GM23248 (cell line): ENCODE measurements at regions not wholly inside any gene's neighbourhood (a gene's known extent, or its start where the extent isn't known, plus 50 kb on each side); places are given as distances from the start of the nearest gene placed in this dataset.
A peak's percentile ranks its signal among the peaks of the same experiment; 100 is the strongest.

Source experiments
- DNase-seq: peaks from one replicate; pipeline ENCODE4 v3.0.0-alpha.2; 2015
- H2AFZ ChIP-seq: fragments of 200-600 bp; sonication (generic); 2 replicates; pipeline ENCODE4 v1.6.1; 2016; ENCODE audit warnings: antibody characterized with exemption
- H3F3A ChIP-seq: fragments of 200-600 bp; sonication (generic); 2 replicates; pipeline ENCODE4 v1.6.1; 2016; ENCODE audit warnings: mild to moderate bottlenecking, antibody characterized with exemption, mixed run types; ENCODE audit not compliant: insufficient read depth
- H3K27ac ChIP-seq: fragments of 200-600 bp; sonication (generic); 2 replicates; pipeline ENCODE4 v1.5.1; 2016; ENCODE audit warnings: mild to moderate bottlenecking
- H3K27me3 ChIP-seq: fragments of 200-600 bp; sonication (generic); replicated peaks from 2 replicates; pipeline ENCODE4 v1.6.1; 2016; ENCODE audit warnings: mild to moderate bottlenecking; ENCODE audit not compliant: insufficient read depth
- H3K36me3 ChIP-seq: fragments of 200-600 bp; sonication (generic); 2 replicates; pipeline ENCODE4 v1.6.1; 2016; ENCODE audit warnings: low read depth, mild to moderate bottlenecking
- H3K4me1 ChIP-seq: fragments of 200-600 bp; sonication (generic); 2 replicates; pipeline ENCODE4 v1.6.1; 2016; ENCODE audit warnings: mild to moderate bottlenecking; ENCODE audit not compliant: insufficient read depth
- H3K4me2 ChIP-seq: fragments of 200-600 bp; sonication (generic); one replicate; pipeline ENCODE4 v1.6.1; 2016; ENCODE audit warnings: mild to moderate bottlenecking; ENCODE audit not compliant: unreplicated experiment
- H3K4me3 ChIP-seq: fragments of 200-600 bp; sonication (generic); 2 replicates; pipeline ENCODE4 v1.5.1; 2016; ENCODE audit warnings: mild to moderate bottlenecking
- H3K79me2 ChIP-seq: fragments of 200-600 bp; sonication (generic); 2 replicates; pipeline ENCODE4 v1.6.1; 2016; ENCODE audit warnings: mild to moderate bottlenecking; ENCODE audit not compliant: insufficient read depth
- H3K9ac ChIP-seq: fragments of 200-600 bp; sonication (generic); 2 replicates; pipeline ENCODE4 v1.6.1; 2016; ENCODE audit warnings: mild to moderate bottlenecking
- H3K9me2 ChIP-seq: fragments of 200-600 bp; sonication (generic); 2 replicates; pipeline ENCODE4 v1.6.1; 2016; ENCODE audit warnings: mixed run types, mild to moderate bottlenecking, moderate library complexity; ENCODE audit not compliant: insufficient read depth
- H3K9me3 ChIP-seq: fragments of 200-600 bp; sonication (generic); one replicate; pipeline ENCODE4 v1.6.1; 2017; ENCODE audit warnings: low read depth
- H4K20me1 ChIP-seq: fragments of 200-600 bp; sonication (generic); 2 replicates; pipeline ENCODE4 v1.6.0; 2016; ENCODE audit not compliant: insufficient read depth
- EZH2 ChIP-seq: fragments of 200-600 bp; sonication (generic); IDR thresholded peaks from 2 replicates; pipeline ENCODE4 v1.6.1; 2018; ENCODE audit warnings: antibody characterized with exemption, mild to moderate bottlenecking; ENCODE audit not compliant: insufficient read depth, poor library complexity, severe bottlenecking
- EZH2phosphoT487 ChIP-seq: fragments of 200-600 bp; sonication (generic); IDR thresholded peaks from 2 replicates; pipeline ENCODE4 v1.6.1; 2018; ENCODE audit warnings: antibody characterized with exemption, moderate library complexity, mild to moderate bottlenecking, low read depth; ENCODE audit not compliant: insufficient read depth
- WGBS, 2 experiments: methylation state at CpG; one replicate each; pipeline ENCODE4 v1.1.6; 2015 to 2017; ENCODE audit warnings: low lambda C conversion rate in 2 of 2, low coverage in 1 of 2; ENCODE audit errors: missing lambda C conversion rate in 2 of 2; 5-methylcytosine and 5-hydroxymethylcytosine counted together
- in situ Hi-C: fragments of 300-500 bp; cut with MboI; formaldehyde crosslinking; loops from 2 replicates; pipeline ENCODE4 v1.15.0; 2020

- in situ Hi-C loops = no loop called here
- WGBS, 2 experiments = 96% methylated on average over 2 of the region's 2 CpGs
- H3F3A ChIP-seq = peaks cover 13% of the 10 kb centered on the region
Observed at GRCh38 chr3:178120367-178120766, 415.9 kb upstream of the KCNMB2 start.

GRCh38 chr3:178126686-178127085 is 409.6 kb upstream of the KCNMB2 start:
- Histone ChIP-seq H3K4me2 (no peak overlapping the region), H3K79me2 (no peaks in the 10 kb centered on the region), H3K36me3 (no peaks in the 10 kb centered on the region), H3K27ac (no peak overlapping the region), H3K9ac (no peak overlapping the region), H3F3A (no peaks in the 10 kb centered on the region), H3K27me3 (no peaks in the 10 kb centered on the region), H3K9me3 (no peaks in the 10 kb centered on the region), H2AFZ (no peak overlapping the region), H3K9me2 (no peaks in the 10 kb centered on the region), H3K4me3 (no peak overlapping the region), H3K4me1 (0 out of 2 replicates have a peak, but pooled peaks cover 3% of the 10 kb centered on the region), H4K20me1 (no peaks in the 10 kb centered on the region)
- DNase-seq = no peak
- no peak for TF ChIP-seq EZH2phosphoT487
- in situ Hi-C loops = no loop called here
- 13 to 26% methylated on average over 1 of the region's 1 CpG for WGBS, 2 experiments

More at GRCh38 chr3:178120367-178120766, 415.9 kb upstream of the KCNMB2 start:
- TF ChIP-seq EZH2 (no peak), EZH2phosphoT487 (no peak)
- Histone ChIP-seq H3K27ac (peak overlapping the region; percentile 29; the same call in 1 of the 2 replicates), H3K9me3 (no peaks in the 10 kb centered on the region), H3K4me2 (no peak overlapping the region), H3K9me2 (no peaks in the 10 kb centered on the region), H3K4me3 (no peak overlapping the region), H2AFZ (no peak overlapping the region), H3K79me2 (no peaks in the 10 kb centered on the region), H3K9ac (no peak overlapping the region), H3K36me3 (no peaks in the 10 kb centered on the region), H4K20me1 (no peaks in the 10 kb centered on the region), H3K27me3 (no peaks in the 10 kb centered on the region), H3K4me1 (peaks cover 10% of the 10 kb centered on the region; the same call in 1 of the 2 replicates)
- DNase-seq = no peak

- TF ChIP-seq EZH2 (no peak), EZH2phosphoT487 (no peak)
- Histone ChIP-seq H3K27me3 (no peaks in the 10 kb centered on the region), H3K36me3 (no peaks in the 10 kb centered on the region), H3K4me1 (0 out of 2 replicates have a peak, but pooled peaks cover 9% of the 10 kb centered on the region), H3F3A (no peaks in the 10 kb centered on the region), H3K4me2 (no peak overlapping the region), H3K9ac (no peak overlapping the region), H3K79me2 (no peaks in the 10 kb centered on the region), H3K9me3 (no peaks in the 10 kb centered on the region), H2AFZ (no peak overlapping the region), H3K27ac (no peak overlapping the region), H3K9me2 (no peaks in the 10 kb centered on the region), H4K20me1 (no peaks in the 10 kb centered on the region), H3K4me3 (no peak overlapping the region)
- 93 to 94% methylated on average over 11 of the region's 11 CpGs for WGBS, 2 experiments
- in situ Hi-C loops = no loop called here
- no peak for DNase-seq
Observed at GRCh38 chr3:178127221-178127620, 409.0 kb upstream of the KCNMB2 start.

- H3K9ac ChIP-seq = no peak overlapping the region
- H3K4me3 ChIP-seq = no peak overlapping the region
- no peaks in the 10 kb centered on the region for H3K9me3 ChIP-seq
- H3K4me1 ChIP-seq = 0 out of 2 replicates have a peak, but pooled peaks cover 10% of the 10 kb centered on the region
- H3F3A ChIP-seq = no peaks in the 10 kb centered on the region
- H3K27ac ChIP-seq = no peak overlapping the region
- no peaks in the 10 kb centered on the region for H4K20me1 ChIP-seq
- no peaks in the 10 kb centered on the region for H3K79me2 ChIP-seq
- DNase-seq = peak; percentile 6
- no peak overlapping the region for H2AFZ ChIP-seq
- H3K4me2 ChIP-seq = no peak overlapping the region
- WGBS, 2 experiments = 96 to 98% methylated on average over 1 of the region's 1 CpG
- no peaks in the 10 kb centered on the region for H3K9me2 ChIP-seq
- no peak for TF ChIP-seq EZH2phosphoT487
- TF ChIP-seq EZH2 = no peak
- H3K27me3 ChIP-seq = no peaks in the 10 kb centered on the region
- no peaks in the 10 kb centered on the region for H3K36me3 ChIP-seq
- in situ Hi-C loops = no loop called here
Observed at GRCh38 chr3:178129109-178129508, 407.1 kb upstream of the KCNMB2 start.

GRCh38 chr3:178131801-178132200 is 404.4 kb upstream of the KCNMB2 start:
- H2AFZ ChIP-seq = no peak overlapping the region
- H3K27me3 ChIP-seq = no peaks in the 10 kb centered on the region
- 11 to 16% methylated on average over 2 of the region's 2 CpGs for WGBS, 2 experiments
- no peaks in the 10 kb centered on the region for H3K36me3 ChIP-seq
- no peaks in the 10 kb centered on the region for H3K79me2 ChIP-seq
- H3K27ac ChIP-seq = no peak overlapping the region
- H3K4me1 ChIP-seq = 0 out of 2 replicates have a peak, but pooled peaks cover 10% of the 10 kb centered on the region
- H3K9me3 ChIP-seq = no peaks in the 10 kb centered on the region
- no peaks in the 10 kb centered on the region for H4K20me1 ChIP-seq
- H3K4me3 ChIP-seq = no peak overlapping the region
- H3K9me2 ChIP-seq = no peaks in the 10 kb centered on the region
- H3K9ac ChIP-seq = no peak overlapping the region
- no peak for TF ChIP-seq EZH2
- no peak for TF ChIP-seq EZH2phosphoT487
- no peak overlapping the region for H3K4me2 ChIP-seq
- peak; percentile 69 for DNase-seq
- in situ Hi-C loops = no loop called here
- peaks cover 2% of the 10 kb centered on the region; the same call in 1 of the 2 replicates for H3F3A ChIP-seq
